ENCODE measurements at regions not wholly inside any gene's neighbourhood (a gene's known extent, or its start where the extent isn't known, plus 50 kb on each side); places are given as distances from the start of the nearest gene placed in this dataset.

- Histone ChIP-seq H3K4me1 (replicated peaks) (no peaks in the 10 kb centered on the region), H3K9me3 (replicated peaks) (no peaks in the 10 kb centered on the region), H3K4me3 (no peak overlapping the region), H3K27ac (no peak overlapping the region), H3K27me3 (replicated peaks) (no peaks in the 10 kb centered on the region), H3K36me3 (no peaks in the 10 kb centered on the region)
- DNase-seq (ENCODE audit: low read depth in 1 of 2, low spot score in 2 of 2), result no peak
Measured at GRCh38 chr14:56959121-56959520, 148.8 kb upstream of the OTX2 start.

GRCh38 chr14:56956182-56956581, 145.9 kb upstream of the OTX2 start:
- no peak for DNase-seq (ENCODE audit: low read depth in 1 of 2, low spot score in 2 of 2)
- Histone ChIP-seq H3K36me3 (no peaks in the 10 kb centered on the region), H3K9me3 (replicated peaks) (no peaks in the 10 kb centered on the region), H3K4me1 (replicated peaks) (no peaks in the 10 kb centered on the region), H3K27ac (no peak overlapping the region), H3K27me3 (replicated peaks) (no peaks in the 10 kb centered on the region), H3K4me3 (no peak overlapping the region)

- Histone ChIP-seq H3K27ac (no peak overlapping the region), H3K27me3 (replicated peaks) (no peaks in the 10 kb centered on the region), H3K4me1 (replicated peaks) (no peaks in the 10 kb centered on the region), H3K4me3 (no peak overlapping the region), H3K9me3 (replicated peaks) (no peaks in the 10 kb centered on the region), H3K36me3 (no peaks in the 10 kb centered on the region)
- no peak for DNase-seq (ENCODE audit: low read depth in 1 of 2, low spot score in 2 of 2)
Measured at GRCh38 chr14:56955745-56956144, 145.5 kb upstream of the OTX2 start.

DNA sequence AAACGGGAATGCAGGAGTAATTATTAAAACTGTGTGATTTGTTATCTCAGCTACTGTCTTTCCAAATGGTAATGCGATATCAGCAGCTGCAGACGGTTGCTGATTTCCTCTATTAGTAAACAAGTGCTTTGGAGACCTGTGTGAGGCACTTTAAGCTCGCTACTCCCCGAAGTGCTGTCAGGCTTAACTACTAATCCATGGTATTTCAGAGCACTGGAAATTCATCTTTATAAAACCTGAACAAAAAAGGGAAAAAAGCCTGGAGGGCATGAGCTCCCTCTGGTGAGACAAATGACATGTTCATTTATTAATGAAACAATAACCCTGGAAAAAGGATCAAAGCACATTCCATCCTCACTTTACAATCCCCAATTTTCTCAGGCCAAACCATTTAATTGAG, 143.6 kb upstream of the OTX2 start:
- Histone ChIP-seq H3K4me1 (replicated peaks) (no peaks in the 10 kb centered on the region), H3K36me3 (no peaks in the 10 kb centered on the region), H3K9me3 (replicated peaks) (no peaks in the 10 kb centered on the region), H3K4me3 (no peak overlapping the region), H3K27me3 (replicated peaks) (no peaks in the 10 kb centered on the region), H3K27ac (no peak overlapping the region)
- no peak for DNase-seq (ENCODE audit: low read depth in 1 of 2, low spot score in 2 of 2)

DNA sequence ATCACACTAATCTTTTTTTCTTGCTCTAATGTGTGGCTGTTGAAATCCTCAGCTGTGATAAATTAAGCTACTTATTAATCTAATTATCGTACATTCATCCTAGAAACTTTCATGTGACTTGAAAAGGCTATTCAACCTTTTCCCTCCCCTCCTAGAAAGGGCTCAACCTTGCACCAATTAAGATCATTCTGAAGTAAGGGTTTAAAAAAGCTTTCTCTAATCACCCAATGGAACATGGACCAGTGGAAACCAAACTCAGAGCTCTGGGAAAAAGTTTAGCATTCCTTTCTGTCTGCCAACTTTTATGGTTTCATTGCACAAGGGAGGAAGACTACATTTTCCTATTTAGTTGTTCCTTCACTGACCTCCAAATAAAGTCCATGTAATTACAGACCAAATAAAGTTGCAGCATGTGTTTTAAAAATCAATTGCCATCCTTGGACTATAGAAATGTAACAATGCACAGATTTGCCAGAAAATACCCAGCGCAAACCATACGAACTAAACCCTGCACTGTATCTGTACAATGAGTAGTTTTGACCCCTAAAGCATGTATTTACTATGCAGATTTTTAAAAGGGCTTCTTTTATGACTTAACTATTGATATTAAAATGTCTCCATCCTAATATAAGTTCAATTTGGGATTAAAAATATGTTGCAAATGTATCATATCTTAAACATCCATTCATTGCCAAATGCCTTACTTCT, 142.6 kb upstream of the OTX2 start:
- no peak overlapping the region for H3K4me3 ChIP-seq
- H3K27me3 ChIP-seq (replicated peaks), result no peaks in the 10 kb centered on the region
- H3K36me3 ChIP-seq, result no peaks in the 10 kb centered on the region
- no peaks in the 10 kb centered on the region for H3K4me1 ChIP-seq (replicated peaks)
- DNase-seq (ENCODE audit: low read depth in 1 of 2, low spot score in 2 of 2), result no peak
- no peaks in the 10 kb centered on the region for H3K9me3 ChIP-seq (replicated peaks)
- H3K27ac ChIP-seq, result no peak overlapping the region

- Histone ChIP-seq H3K4me3 (no peak overlapping the region), H3K36me3 (no peaks in the 10 kb centered on the region), H3K27ac (no peak overlapping the region), H3K27me3 (replicated peaks) (no peaks in the 10 kb centered on the region), H3K9me3 (replicated peaks) (no peaks in the 10 kb centered on the region), H3K4me1 (replicated peaks) (no peaks in the 10 kb centered on the region)
- no peak for DNase-seq (ENCODE audit: low read depth in 1 of 2, low spot score in 2 of 2)
Measured at GRCh38 chr14:56949828-56950227, 139.5 kb upstream of the OTX2 start.

DNA sequence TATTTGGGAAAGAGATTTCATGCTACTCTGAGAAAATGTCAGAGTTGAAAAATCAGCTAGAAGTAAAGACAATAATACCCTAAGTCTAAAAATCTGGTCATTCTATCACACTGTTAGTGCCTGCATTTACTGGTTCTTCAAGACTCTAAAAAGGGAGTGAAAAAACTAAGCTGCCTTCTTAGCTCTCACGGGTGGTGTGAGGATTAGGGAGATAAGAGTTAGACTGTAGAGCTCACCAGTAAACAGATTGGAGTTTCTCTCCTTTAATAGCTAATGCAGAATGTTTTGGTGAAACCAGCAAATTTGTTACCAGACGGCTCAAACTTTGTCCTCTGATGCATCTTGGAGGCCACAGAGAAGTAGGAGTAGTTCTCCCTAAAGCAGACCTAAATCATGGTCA, 135.0 kb upstream of the OTX2 start:
- no peak for DNase-seq (ENCODE audit: low read depth in 1 of 2, low spot score in 2 of 2)
- H3K4me3 ChIP-seq, result no peak overlapping the region
- no peaks in the 10 kb centered on the region for H3K27me3 ChIP-seq (replicated peaks)

DNA sequence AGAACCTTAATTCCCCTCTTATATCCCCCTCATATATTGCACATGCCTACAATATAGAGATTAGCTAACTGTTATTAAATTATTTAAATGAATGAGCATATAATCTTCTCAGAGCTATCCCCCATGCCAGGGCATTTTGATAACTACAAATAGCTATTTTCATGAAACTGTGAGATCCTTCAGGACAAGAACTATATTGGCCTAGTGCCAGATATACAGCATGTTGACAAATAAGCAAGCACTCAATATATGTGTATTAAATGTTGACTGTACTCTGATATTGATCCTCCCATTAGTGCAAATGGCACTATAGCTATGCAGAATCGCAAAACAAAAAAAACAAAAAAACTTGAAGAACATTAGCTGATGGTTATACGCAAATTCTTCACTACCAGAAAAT, 134.1 kb upstream of the OTX2 start:
- Histone ChIP-seq H3K36me3 (no peaks in the 10 kb centered on the region), H3K27ac (no peak overlapping the region), H3K4me3 (no peak overlapping the region), H3K27me3 (replicated peaks) (no peaks in the 10 kb centered on the region), H3K9me3 (replicated peaks) (no peaks in the 10 kb centered on the region), H3K4me1 (replicated peaks) (no peaks in the 10 kb centered on the region)
- no peak for DNase-seq (ENCODE audit: low read depth in 1 of 2, low spot score in 2 of 2)

More for the DNA sequence above, 135.0 kb upstream of the OTX2 start:
- Histone ChIP-seq H3K27ac (no peak overlapping the region), H3K9me3 (replicated peaks) (no peaks in the 10 kb centered on the region), H3K4me1 (replicated peaks) (no peaks in the 10 kb centered on the region), H3K36me3 (no peaks in the 10 kb centered on the region)

- Histone ChIP-seq H3K4me1 (replicated peaks) (no peaks in the 10 kb centered on the region), H3K4me3 (no peak overlapping the region), H3K36me3 (no peaks in the 10 kb centered on the region), H3K27me3 (replicated peaks) (no peaks in the 10 kb centered on the region), H3K9me3 (replicated peaks) (no peaks in the 10 kb centered on the region), H3K27ac (no peak overlapping the region)
- DNase-seq (ENCODE audit: low read depth in 1 of 2, low spot score in 2 of 2), result no peak
Measured at GRCh38 chr14:56933446-56933845, 123.2 kb upstream of the OTX2 start.

DNA sequence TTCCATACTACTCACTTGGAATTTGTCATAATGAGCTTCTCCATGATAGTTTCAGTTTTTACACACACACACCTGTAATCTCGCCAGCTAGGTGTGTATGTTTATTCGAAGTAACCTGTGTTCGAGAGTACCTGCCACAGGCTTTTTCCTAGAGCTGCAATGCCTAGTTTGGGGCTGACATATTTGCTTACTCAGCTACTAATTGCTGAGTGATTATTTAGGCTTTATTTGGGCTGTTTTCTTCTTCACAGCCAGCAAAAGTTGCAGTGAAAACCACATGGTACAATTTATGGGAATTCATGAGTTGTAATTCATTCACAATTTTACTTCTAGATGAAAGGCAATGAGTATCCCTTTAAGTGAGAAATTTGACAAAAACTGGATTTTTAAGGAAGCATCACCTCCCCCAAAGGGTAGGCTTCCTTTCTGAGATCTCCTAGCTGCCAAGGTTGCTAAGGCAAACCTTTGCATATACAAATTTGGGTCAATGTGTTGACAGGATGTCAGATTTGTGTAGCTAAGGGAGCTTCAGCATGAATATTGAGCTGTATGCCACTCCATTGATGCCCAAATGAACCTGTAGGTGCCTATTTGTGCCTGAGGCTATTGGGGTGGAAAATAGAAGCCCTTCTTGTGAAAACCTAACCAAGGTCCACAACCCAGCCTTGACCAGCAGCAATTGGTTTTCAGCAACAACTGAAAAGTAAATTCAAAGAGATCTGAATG, 108.7 kb upstream of the OTX2 start:
- H3K9me3 ChIP-seq (replicated peaks), result no peaks in the 10 kb centered on the region
- no peak overlapping the region for H3K4me3 ChIP-seq
- H3K27me3 ChIP-seq (replicated peaks), result no peaks in the 10 kb centered on the region
- H3K4me1 ChIP-seq (replicated peaks), result no peaks in the 10 kb centered on the region
- DNase-seq (ENCODE audit: low read depth in 1 of 2, low spot score in 2 of 2), result no peak
- no peak overlapping the region for H3K27ac ChIP-seq
- H3K36me3 ChIP-seq, result no peaks in the 10 kb centered on the region

GRCh38 chr14:56905282-56905681, 95.0 kb upstream of the OTX2 start:
- Histone ChIP-seq H3K27ac (no peak overlapping the region), H3K27me3 (replicated peaks) (0 out of 2 replicates have a peak, but pooled peaks cover 13% of the 10 kb centered on the region), H3K4me3 (no peak overlapping the region), H3K36me3 (no peaks in the 10 kb centered on the region), H3K4me1 (replicated peaks) (no peaks in the 10 kb centered on the region), H3K9me3 (replicated peaks) (no peaks in the 10 kb centered on the region)
- no peak for DNase-seq (ENCODE audit: low read depth in 1 of 2, low spot score in 2 of 2)

GRCh38 chr14:56903304-56903969, 93.2 kb upstream of the OTX2 start:
- DNase-seq (ENCODE audit: low read depth in 1 of 2, low spot score in 2 of 2), result no peak
- no peaks in the 10 kb centered on the region for H3K4me1 ChIP-seq (replicated peaks)

GRCh38 chr14:56902385-56902784, 92.1 kb upstream of the OTX2 start:
- H3K9me3 ChIP-seq (replicated peaks), result no peaks in the 10 kb centered on the region
- no peaks in the 10 kb centered on the region for H3K36me3 ChIP-seq
- 0 out of 2 replicates have a peak, but pooled peaks cover 13% of the 10 kb centered on the region for H3K27me3 ChIP-seq (replicated peaks)
- H3K4me1 ChIP-seq (replicated peaks), result no peaks in the 10 kb centered on the region
- no peak overlapping the region for H3K4me3 ChIP-seq
- no peak for DNase-seq (ENCODE audit: low read depth in 1 of 2, low spot score in 2 of 2)
- no peak overlapping the region for H3K27ac ChIP-seq

More at GRCh38 chr14:56903304-56903969, 93.2 kb upstream of the OTX2 start:
- no peaks in the 10 kb centered on the region for H3K9me3 ChIP-seq (replicated peaks)
- no peaks in the 10 kb centered on the region for H3K36me3 ChIP-seq
- H3K27me3 ChIP-seq (replicated peaks), result 0 out of 2 replicates have a peak, but pooled peaks cover 13% of the 10 kb centered on the region
- no peak overlapping the region for H3K4me3 ChIP-seq
- no peak overlapping the region for H3K27ac ChIP-seq

GRCh38 chr14:56900726-56901125, 90.4 kb upstream of the OTX2 start:
- Histone ChIP-seq H3K27ac (no peak overlapping the region), H3K36me3 (no peaks in the 10 kb centered on the region), H3K4me1 (replicated peaks) (no peaks in the 10 kb centered on the region), H3K4me3 (no peak overlapping the region), H3K9me3 (replicated peaks) (no peaks in the 10 kb centered on the region), H3K27me3 (replicated peaks) (0 out of 2 replicates have a peak, but pooled peaks cover 13% of the 10 kb centered on the region)
- no peak for DNase-seq (ENCODE audit: low read depth in 1 of 2, low spot score in 2 of 2)
